Lung microvascular endothelial cell (primary cell): ENCODE measurements at regions not wholly inside any gene's neighbourhood (a gene's known extent, or its start where the extent isn't known, plus 50 kb on each side); places are given as distances from the start of the nearest gene placed in this dataset.

Experiments
- DNase-seq, 2 donors: peaks; one replicate each; pipeline versions ENCODE4 v3.0.0 to v3.0.0-alpha.2; 2010; ENCODE audit warnings: low read depth in 2 of 2

- no peak for DNase-seq
These were observed 430.9 kb upstream of the KCNH7 start for GRCh38 chr2:163269374-163270021.

GRCh38 chr2:163266772-163267171 is 428.2 kb upstream of the KCNH7 start:
- DNase-seq = peak in 1 of 2 donors; percentile 6

GRCh38 chr2:163265562-163265961 is 427.0 kb upstream of the KCNH7 start:
- no peak for DNase-seq

- DNase-seq = no peak
These were observed 425.8 kb upstream of the KCNH7 start for GRCh38 chr2:163264341-163264740.

GRCh38 chr2:163259489-163259888 is 420.9 kb upstream of the KCNH7 start:
- DNase-seq = no peak

GRCh38 chr2:163255086-163255485 is 416.5 kb upstream of the KCNH7 start:
- DNase-seq = no peak

GRCh38 chr2:163253621-163254285 is 415.2 kb upstream of the KCNH7 start:
- no peak for DNase-seq

GRCh38 chr2:163252199-163252598 is 413.6 kb upstream of the KCNH7 start:
- no peak for DNase-seq

- DNase-seq = no peak
These were observed 410.0 kb upstream of the KCNH7 start for GRCh38 chr2:163248376-163249253.

- DNase-seq = no peak
These were observed 409.3 kb upstream of the KCNH7 start for GRCh38 chr2:163247847-163248220.

- DNase-seq = no peak
These were observed 408.7 kb upstream of the KCNH7 start for GRCh38 chr2:163247156-163247846.

GRCh38 chr2:163246135-163246534 is 407.6 kb upstream of the KCNH7 start:
- no peak for DNase-seq

GRCh38 chr2:163236553-163236952 is 398.0 kb upstream of the KCNH7 start:
- no peak for DNase-seq

- no peak for DNase-seq
These were observed 393.1 kb upstream of the KCNH7 start for GRCh38 chr2:163231666-163232065.

- DNase-seq = no peak
These were observed 375.1 kb upstream of the KCNH7 start for GRCh38 chr2:163213661-163214081.

GRCh38 chr2:163210430-163210918 is 371.9 kb upstream of the KCNH7 start:
- DNase-seq = no peak

GRCh38 chr2:163207693-163208370 is 369.3 kb upstream of the KCNH7 start:
- DNase-seq = no peak

- no peak for DNase-seq
These were observed 367.2 kb upstream of the KCNH7 start for GRCh38 chr2:163205589-163206254.

- no peak for DNase-seq
These were observed 362.2 kb upstream of the KCNH7 start for GRCh38 chr2:163200741-163201140.

- no peak for DNase-seq
These were observed 360.4 kb upstream of the KCNH7 start for GRCh38 chr2:163198972-163199371.

GRCh38 chr2:163198007-163198406 is 359.4 kb upstream of the KCNH7 start:
- no peak for DNase-seq
